ENCODE measurements at regions not wholly inside any gene's neighbourhood (a gene's known extent, or its start where the extent isn't known, plus 50 kb on each side); places are given as distances from the start of the nearest gene placed in this dataset.

- Histone ChIP-seq H3K27me3 (ENCODE audit: control insufficient read depth, insufficient read depth, low read length) (no peaks in the 10 kb centered on the region), H3K36me3 (ENCODE audit: control insufficient read depth, insufficient read depth, low read length) (no peaks in the 10 kb centered on the region), H3K4me3 (ENCODE audit: low read depth, low read length) (no peak overlapping the region)
- peak; percentile 89 for DNase-seq (ENCODE audit: low read depth)
- no peak for TF ChIP-seq CTCF (IDR thresholded peaks at IDR 0.05; ENCODE audit: insufficient read depth, low read length, poor library complexity, severe bottlenecking)
These were observed 107.2 kb upstream of the ETAA1 start for GRCh38 chr2:67289921-67290371.

- DNase-seq (ENCODE audit: low read depth), result peak; percentile 80
- Histone ChIP-seq H3K4me3 (ENCODE audit: low read depth, low read length) (no peak overlapping the region), H3K36me3 (ENCODE audit: control insufficient read depth, insufficient read depth, low read length) (no peaks in the 10 kb centered on the region), H3K27me3 (ENCODE audit: control insufficient read depth, insufficient read depth, low read length) (no peaks in the 10 kb centered on the region)
- no peak for TF ChIP-seq CTCF (IDR thresholded peaks at IDR 0.05; ENCODE audit: insufficient read depth, low read length, poor library complexity, severe bottlenecking)
These were observed 106.5 kb upstream of the ETAA1 start for GRCh38 chr2:67290451-67291290.

- H3K4me3 ChIP-seq (ENCODE audit: low read depth, low read length), result no peak overlapping the region
- no peaks in the 10 kb centered on the region for H3K36me3 ChIP-seq (ENCODE audit: control insufficient read depth, insufficient read depth, low read length)
- no peaks in the 10 kb centered on the region for H3K27me3 ChIP-seq (ENCODE audit: control insufficient read depth, insufficient read depth, low read length)
- DNase-seq (ENCODE audit: low read depth), result no peak
- TF ChIP-seq CTCF (IDR thresholded peaks at IDR 0.05; ENCODE audit: insufficient read depth, low read length, poor library complexity, severe bottlenecking), result no peak
These were observed 102.9 kb upstream of the ETAA1 start for GRCh38 chr2:67294218-67294617.

- no peak overlapping the region for H3K4me3 ChIP-seq (ENCODE audit: low read depth, low read length)
- TF ChIP-seq CTCF (IDR thresholded peaks at IDR 0.05; ENCODE audit: insufficient read depth, low read length, poor library complexity, severe bottlenecking), result no peak
- H3K27me3 ChIP-seq (ENCODE audit: control insufficient read depth, insufficient read depth, low read length), result no peaks in the 10 kb centered on the region
- H3K36me3 ChIP-seq (ENCODE audit: control insufficient read depth, insufficient read depth, low read length), result no peaks in the 10 kb centered on the region
- DNase-seq (ENCODE audit: low read depth), result no peak
These were observed 101.7 kb upstream of the ETAA1 start for GRCh38 chr2:67295406-67295805.

- H3K4me3 ChIP-seq (ENCODE audit: low read depth, low read length), result no peak overlapping the region
- no peak for TF ChIP-seq CTCF (IDR thresholded peaks at IDR 0.05; ENCODE audit: insufficient read depth, low read length, poor library complexity, severe bottlenecking)
- H3K36me3 ChIP-seq (ENCODE audit: control insufficient read depth, insufficient read depth, low read length), result no peaks in the 10 kb centered on the region
- DNase-seq (ENCODE audit: low read depth), result no peak
- H3K27me3 ChIP-seq (ENCODE audit: control insufficient read depth, insufficient read depth, low read length), result no peaks in the 10 kb centered on the region
These were observed 101.3 kb upstream of the ETAA1 start for GRCh38 chr2:67295851-67296250.
